Keratinocyte (primary cell): ENCODE measurements at regions not wholly inside any gene's neighbourhood (a gene's known extent, or its start where the extent isn't known, plus 50 kb on each side); places are given as distances from the start of the nearest gene placed in this dataset.

Source experiments
- DNase-seq: peaks from one replicate; pipeline ENCODE4 v3.0.0-alpha.2; 2011; ENCODE audit warnings: low read depth, missing footprints, low spot score
- FAIRE-seq: peaks from 2 replicates; lab custom pipeline; 2011; peaks lifted over from hg19 to GRCh38; lab: Jason Lieb, UNC
- H2AFZ ChIP-seq: 2 replicates; pipeline ENCODE4 v1.6.0; 2012; ENCODE audit warnings: low read length, control low read depth, inconsistent platforms; ENCODE audit not compliant: control insufficient read depth
- H3K27ac ChIP-seq: 2 replicates; pipeline ENCODE4 v1.5.1; 2011; ENCODE audit warnings: low read length; ENCODE audit not compliant: control insufficient read depth, insufficient read depth
- H3K27me3 ChIP-seq: 3 replicates; pipeline ENCODE4 v1.6.0; 2011; ENCODE audit warnings: low read length; ENCODE audit not compliant: control insufficient read depth, insufficient read depth; ENCODE audit errors: extremely low read depth
- H3K36me3 ChIP-seq, 2 experiments: 2 replicates in 1 of 2; 3 replicates in 1 of 2; pipeline ENCODE4 v1.5.1; 2011; ENCODE audit warnings: low read length in 2 of 2, mild to moderate bottlenecking in 1 of 2; ENCODE audit not compliant: control insufficient read depth in 2 of 2, insufficient read depth in 2 of 2; ENCODE audit errors: extremely low read depth in 1 of 2
- H3K4me1 ChIP-seq: 3 replicates; pipeline ENCODE4 v1.5.1; 2011; ENCODE audit warnings: low read length; ENCODE audit not compliant: control insufficient read depth, insufficient read depth; ENCODE audit errors: extremely low read depth
- H3K4me2 ChIP-seq: 3 replicates; pipeline ENCODE4 v1.6.0; 2011; ENCODE audit warnings: low read depth, low read length; ENCODE audit not compliant: control insufficient read depth, insufficient read depth; ENCODE audit errors: extremely low read depth
- H3K4me3 ChIP-seq, 3 experiments: fragments of 200-600 bp in 1 of 3; sonication (generic) in 1 of 3; 2 replicates in 2 of 3; 3 replicates in 1 of 3; pipeline ENCODE4 v1.5.1; 2011 to 2016; ENCODE audit warnings: low read length in 3 of 3, mild to moderate bottlenecking in 3 of 3, control low read depth in 2 of 3, inconsistent platforms in 1 of 3, low read depth in 1 of 3, mixed read lengths in 1 of 3, mixed run types in 1 of 3, moderate library complexity in 1 of 3; ENCODE audit not compliant: control insufficient read depth in 2 of 3, insufficient read depth in 2 of 3; ENCODE audit errors: extremely low read depth in 1 of 3
- H3K79me2 ChIP-seq: 2 replicates; pipeline ENCODE4 v1.6.0; 2012; ENCODE audit warnings: low read length; ENCODE audit not compliant: control insufficient read depth, insufficient read depth
- H3K9ac ChIP-seq: 3 replicates; pipeline ENCODE4 v1.6.0; 2011; ENCODE audit warnings: low read length; ENCODE audit not compliant: control insufficient read depth, insufficient read depth; ENCODE audit errors: extremely low read depth
- H3K9me1 ChIP-seq: 3 replicates; pipeline ENCODE4 v1.6.0; 2011; ENCODE audit warnings: low read length; ENCODE audit not compliant: control insufficient read depth, insufficient read depth; ENCODE audit errors: extremely low read depth
- H3K9me3 ChIP-seq: 2 replicates; pipeline ENCODE4 v1.5.1; 2012; ENCODE audit warnings: low read depth, low read length; ENCODE audit not compliant: control insufficient read depth
- H4K20me1 ChIP-seq: 3 replicates; pipeline ENCODE4 v1.6.0; 2011; ENCODE audit warnings: low read length; ENCODE audit not compliant: control insufficient read depth, insufficient read depth; ENCODE audit errors: extremely low read depth
- EZH2 ChIP-seq: IDR thresholded peaks from one replicate; pipeline ENCODE4 v1.6.1; 2012; ENCODE audit warnings: inconsistent platforms, mild to moderate bottlenecking, low read length, moderate library complexity
- dilution Hi-C: fragments of 300-500 bp; cut with MboI; formaldehyde crosslinking; loops from one replicate; pipeline ENCODE4 v1.7.0; 2020; ENCODE audit warnings: low sequenced_read_pairs; ENCODE audit not compliant: extremely low pct_ligation_motif_present
- TF ChIP-seq, protein P1 (sequence below), 3 experiments: IDR thresholded peaks in 1 of 3; conservative IDR thresholded peaks in 1 of 3; optimal IDR thresholded peaks in 1 of 3; 2 replicates in 2 of 3; 3 replicates in 1 of 3; pipeline versions ENCODE3 to v1.5.1; 2011; ENCODE audit warnings: low read length in 3 of 3, mild to moderate bottlenecking in 3 of 3, moderate library complexity in 2 of 3, control low read depth in 1 of 3, inconsistent platforms in 1 of 3; ENCODE audit not compliant: insufficient read depth in 2 of 3; ENCODE audit errors: extremely low read depth in 1 of 3

DNA sequence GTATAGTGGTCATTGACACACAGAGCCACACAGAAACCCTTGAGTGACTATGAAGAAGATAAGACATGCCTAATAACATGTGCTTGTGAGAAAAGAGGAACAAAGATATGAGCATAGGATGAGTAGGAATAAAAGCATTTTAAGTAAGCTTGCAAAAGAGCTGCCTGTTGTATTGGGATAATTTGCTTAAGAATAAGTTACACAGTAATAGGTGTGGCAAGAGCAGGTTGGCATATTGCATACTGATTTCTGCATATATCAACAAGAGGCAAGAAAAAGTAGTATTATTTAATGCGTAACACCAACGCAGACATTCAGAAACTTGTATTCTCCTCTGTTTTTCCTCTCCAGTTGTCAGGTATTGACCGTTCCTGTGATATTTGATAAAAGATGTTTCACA, 111.5 kb upstream of the UGT8 start:
- TF ChIP-seq, protein P1, sequence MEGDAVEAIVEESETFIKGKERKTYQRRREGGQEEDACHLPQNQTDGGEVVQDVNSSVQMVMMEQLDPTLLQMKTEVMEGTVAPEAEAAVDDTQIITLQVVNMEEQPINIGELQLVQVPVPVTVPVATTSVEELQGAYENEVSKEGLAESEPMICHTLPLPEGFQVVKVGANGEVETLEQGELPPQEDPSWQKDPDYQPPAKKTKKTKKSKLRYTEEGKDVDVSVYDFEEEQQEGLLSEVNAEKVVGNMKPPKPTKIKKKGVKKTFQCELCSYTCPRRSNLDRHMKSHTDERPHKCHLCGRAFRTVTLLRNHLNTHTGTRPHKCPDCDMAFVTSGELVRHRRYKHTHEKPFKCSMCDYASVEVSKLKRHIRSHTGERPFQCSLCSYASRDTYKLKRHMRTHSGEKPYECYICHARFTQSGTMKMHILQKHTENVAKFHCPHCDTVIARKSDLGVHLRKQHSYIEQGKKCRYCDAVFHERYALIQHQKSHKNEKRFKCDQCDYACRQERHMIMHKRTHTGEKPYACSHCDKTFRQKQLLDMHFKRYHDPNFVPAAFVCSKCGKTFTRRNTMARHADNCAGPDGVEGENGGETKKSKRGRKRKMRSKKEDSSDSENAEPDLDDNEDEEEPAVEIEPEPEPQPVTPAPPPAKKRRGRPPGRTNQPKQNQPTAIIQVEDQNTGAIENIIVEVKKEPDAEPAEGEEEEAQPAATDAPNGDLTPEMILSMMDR (optimal IDR thresholded peaks at IDR 0.05 in 1 of 3, IDR thresholded peaks at IDR 0.05 in 1 of 3, conservative IDR thresholded peaks at IDR 0.05 in 1 of 3; ENCODE audit: extremely low read depth in 1 of 3, insufficient read depth in 2 of 3, low read length in 3 of 3), result no peak
- no peak for TF ChIP-seq EZH2
- dilution Hi-C loops, result no loop called here
- FAIRE-seq, result no peak

DNA sequence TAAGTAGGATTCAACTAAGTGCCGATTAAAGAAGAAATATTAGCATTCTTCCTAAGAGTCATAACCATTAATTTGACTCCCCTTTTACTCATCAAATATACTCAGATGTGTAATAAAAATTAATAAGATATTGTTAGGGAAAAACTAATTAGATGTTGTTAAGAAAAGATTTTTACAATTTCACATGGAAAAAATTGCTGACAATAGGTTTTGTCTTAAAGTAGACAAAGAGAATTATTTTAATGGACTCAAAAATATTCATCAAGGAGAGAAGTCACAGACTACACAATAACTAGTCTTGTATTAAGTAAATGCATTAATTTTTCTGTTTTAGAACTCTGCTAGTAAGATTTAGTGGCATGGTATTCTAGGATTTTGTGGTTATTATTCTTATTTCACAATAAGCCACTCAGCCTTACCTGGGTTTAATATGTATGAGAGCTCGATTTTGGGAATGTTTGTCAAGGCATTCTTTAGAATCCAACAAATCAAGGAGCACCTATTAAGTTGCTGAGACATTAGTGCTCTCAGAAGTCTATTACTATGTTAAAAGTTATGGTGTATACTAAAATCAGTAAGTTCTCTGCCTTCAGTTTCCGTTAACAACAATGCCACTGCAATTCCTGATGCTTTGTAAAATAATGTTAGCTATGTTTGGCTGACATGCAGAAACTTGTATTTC, 110.2 kb upstream of the UGT8 start:
- Histone ChIP-seq H3K79me2 (no peaks in the 10 kb centered on the region), H3K9me3 (no peaks in the 10 kb centered on the region), H3K36me3 (no peaks in the 10 kb centered on the region), H3K4me3 (no peak overlapping the region), H4K20me1 (no peaks in the 10 kb centered on the region), H3K4me2 (no peak overlapping the region), H3K4me1 (no peaks in the 10 kb centered on the region), H3K27ac (no peak overlapping the region), H3K9me1 (no peaks in the 10 kb centered on the region), H3K27me3 (no peaks in the 10 kb centered on the region), H3K9ac (no peak overlapping the region), H2AFZ (no peak overlapping the region)
- dilution Hi-C loops, result no loop called here
- DNase-seq, result no peak
- FAIRE-seq, result no peak
- TF ChIP-seq EZH2, result no peak
- TF ChIP-seq, protein P1 (optimal IDR thresholded peaks at IDR 0.05 in 1 of 3, IDR thresholded peaks at IDR 0.05 in 1 of 3, conservative IDR thresholded peaks at IDR 0.05 in 1 of 3; ENCODE audit: extremely low read depth in 1 of 3, insufficient read depth in 2 of 3, low read length in 3 of 3), result no peak

More for the DNA sequence above, 111.5 kb upstream of the UGT8 start:
- Histone ChIP-seq H3K27ac (no peak overlapping the region), H3K9me3 (no peaks in the 10 kb centered on the region), H3K36me3 (no peaks in the 10 kb centered on the region), H3K9ac (no peak overlapping the region), H3K79me2 (no peaks in the 10 kb centered on the region), H3K9me1 (no peaks in the 10 kb centered on the region), H3K4me1 (no peaks in the 10 kb centered on the region), H2AFZ (no peak overlapping the region), H4K20me1 (no peaks in the 10 kb centered on the region), H3K4me3 (no peak overlapping the region), H3K27me3 (no peaks in the 10 kb centered on the region), H3K4me2 (no peak overlapping the region)
- DNase-seq, result no peak
